ENCODE measurements at regions not wholly inside any gene's neighbourhood (a gene's known extent, or its start where the extent isn't known, plus 50 kb on each side); places are given as distances from the start of the nearest gene placed in this dataset.
A peak's percentile ranks its signal among the peaks of the same experiment; 100 is the strongest.

- no peak for DNase-seq (ENCODE audit: low spot score)
Observed at GRCh38 chr13:102993348-102993747, 72.9 kb downstream of the SLC10A2 start.

GRCh38 chr13:102984210-102984609 is 82.0 kb downstream of the SLC10A2 start:
- DNase-seq (ENCODE audit: low spot score), result no peak

GRCh38 chr13:102983496-102983895 is 82.7 kb downstream of the SLC10A2 start:
- DNase-seq (ENCODE audit: low spot score), result no peak

GRCh38 chr13:102980331-102980982 is 85.8 kb downstream of the SLC10A2 start:
- DNase-seq (ENCODE audit: low spot score), result no peak

GRCh38 chr13:102978168-102978567 is 88.0 kb downstream of the SLC10A2 start:
- no peak for DNase-seq (ENCODE audit: low spot score)

GRCh38 chr13:102977471-102977870 is 88.7 kb downstream of the SLC10A2 start:
- no peak for DNase-seq (ENCODE audit: low spot score)

- DNase-seq (ENCODE audit: low spot score), result no peak
Observed at GRCh38 chr13:102974317-102975087, 91.7 kb downstream of the SLC10A2 start.

- no peak for DNase-seq (ENCODE audit: low spot score)
Observed at GRCh38 chr13:102972191-102972590, 94.0 kb downstream of the SLC10A2 start.

- DNase-seq (ENCODE audit: low spot score), result no peak
Observed at GRCh38 chr13:102970542-102970941, 95.7 kb downstream of the SLC10A2 start.

GRCh38 chr13:102968572-102969228 is 97.5 kb downstream of the SLC10A2 start:
- no peak for DNase-seq (ENCODE audit: low spot score)

GRCh38 chr13:102965802-102966201 is 100.4 kb downstream of the SLC10A2 start:
- DNase-seq (ENCODE audit: low spot score), result no peak

GRCh38 chr13:102962430-102962829 is 103.8 kb downstream of the SLC10A2 start:
- DNase-seq (ENCODE audit: low spot score), result no peak

- no peak for DNase-seq (ENCODE audit: low spot score)
Observed at GRCh38 chr13:102960959-102961358, 105.3 kb downstream of the SLC10A2 start.

- DNase-seq (ENCODE audit: low spot score), result no peak
Observed at GRCh38 chr13:102956449-102956848, 109.8 kb downstream of the SLC10A2 start.

- DNase-seq (ENCODE audit: low spot score), result no peak
Observed at GRCh38 chr13:102954350-102954749, 108.5 kb downstream of the ERCC5 start.

GRCh38 chr13:102951808-102952207 is 106.0 kb downstream of the ERCC5 start:
- no peak for DNase-seq (ENCODE audit: low spot score)

- DNase-seq (ENCODE audit: low spot score), result no peak
Observed at GRCh38 chr13:102947745-102948405, 102.0 kb downstream of the ERCC5 start.

GRCh38 chr13:102945886-102946285 is 100.1 kb downstream of the ERCC5 start:
- DNase-seq (ENCODE audit: low spot score), result no peak

GRCh38 chr13:102945324-102945815 is 99.5 kb downstream of the ERCC5 start:
- peak; percentile 8 for DNase-seq (ENCODE audit: low spot score)

- no peak for DNase-seq (ENCODE audit: low spot score)
Observed at GRCh38 chr13:102944821-102945220, 99.0 kb downstream of the ERCC5 start.

- DNase-seq (ENCODE audit: low spot score), result no peak
Observed at GRCh38 chr13:102940770-102941169, 94.9 kb downstream of the ERCC5 start.

- DNase-seq (ENCODE audit: low spot score), result no peak
Observed at GRCh38 chr13:102940143-102940542, 94.3 kb downstream of the ERCC5 start.

Measured in LoVo (cell line).